DOHH2 (cell line): ENCODE measurements at regions not wholly inside any gene's neighbourhood (a gene's known extent, or its start where the extent isn't known, plus 50 kb on each side); places are given as distances from the start of the nearest gene placed in this dataset.
"Not testable (repeated sequence)": the region's sequence is repeated elsewhere in the genome, so short reads cannot be mapped to it uniquely, and the experiment has no call there.

Source experiments
- H3F3A ChIP-seq: fragments of 200-600 bp; sonication (generic), shearing (Covaris generic); 2 replicates; pipeline ENCODE4 v1.6.0; 2016; ENCODE audit warnings: antibody characterized with exemption, mild to moderate bottlenecking; ENCODE audit not compliant: control insufficient read depth, insufficient read depth
- H3K27ac ChIP-seq: fragments of 200-600 bp; sonication (generic); 2 replicates; pipeline ENCODE4 v1.5.1; 2014; ENCODE audit warnings: low read depth, mild to moderate bottlenecking, low read length, moderate library complexity
- H3K27me3 ChIP-seq: fragments of 200-600 bp; sonication (generic); 2 replicates; pipeline ENCODE4 v1.6.1; 2014; ENCODE audit warnings: mild to moderate bottlenecking, low read length, mixed read lengths; ENCODE audit not compliant: control insufficient read depth
- H3K36me3 ChIP-seq: fragments of 200-600 bp; sonication (generic); 2 replicates; pipeline ENCODE4 v1.6.1; 2014; ENCODE audit warnings: mild to moderate bottlenecking, low read length, moderate library complexity, mixed read lengths; ENCODE audit not compliant: control insufficient read depth
- H3K4me1 ChIP-seq: fragments of 200-600 bp; sonication (generic); 2 replicates; pipeline ENCODE4 v1.6.1; 2014; ENCODE audit warnings: mild to moderate bottlenecking, low read length, mixed read lengths; ENCODE audit not compliant: control insufficient read depth
- H3K4me2 ChIP-seq: fragments of 200-600 bp; sonication (generic); 2 replicates; pipeline ENCODE4 v1.6.0; 2014; ENCODE audit warnings: mild to moderate bottlenecking, low read length, moderate library complexity
- H3K4me3 ChIP-seq: fragments of 200-600 bp; sonication (generic); 2 replicates; pipeline ENCODE4 v1.5.1; 2014; ENCODE audit warnings: mild to moderate bottlenecking, low read length, mixed read lengths
- H3K79me2 ChIP-seq: fragments of 200-600 bp; sonication (generic); 2 replicates; pipeline ENCODE4 v1.6.1; 2014; ENCODE audit warnings: mild to moderate bottlenecking, low read length, mixed read lengths; ENCODE audit not compliant: control insufficient read depth
- H3K9me2 ChIP-seq: fragments of 200-600 bp; sonication (generic); replicated peaks from 2 replicates; pipeline ENCODE4 v1.6.1; 2014; ENCODE audit warnings: mild to moderate bottlenecking, low read length, mixed read lengths; ENCODE audit not compliant: control insufficient read depth
- H3K9me3 ChIP-seq: fragments of 200-600 bp; sonication (generic); 2 replicates; pipeline ENCODE4 v1.6.1; 2014; ENCODE audit warnings: antibody characterized with exemption, low read length, mixed read lengths; ENCODE audit not compliant: control insufficient read depth, insufficient read depth
- H4K20me1 ChIP-seq: fragments of 200-600 bp; sonication (generic); 2 replicates; pipeline ENCODE4 v1.6.0; 2014; ENCODE audit warnings: low read depth, mild to moderate bottlenecking, antibody characterized with exemption, low read length, moderate library complexity; ENCODE audit not compliant: control insufficient read depth, insufficient read depth
- CTCF ChIP-seq: fragments of 200-600 bp; sonication (generic); IDR thresholded peaks from one replicate; pipeline ENCODE4 v1.5.1; 2014; ENCODE audit warnings: antibody characterized with exemption, mild to moderate bottlenecking, low read depth, low read length; ENCODE audit not compliant: poor library complexity, severe bottlenecking
- EZH2phosphoT487 ChIP-seq: fragments of 200-600 bp; sonication (generic); IDR thresholded peaks from 2 replicates; pipeline ENCODE4 v1.6.1; 2017; ENCODE audit warnings: borderline replicate concordance, mild to moderate bottlenecking, antibody characterized with exemption, low read length, moderate library complexity, mixed read lengths

GRCh38 chr6:12546410-12547002 lies 170.1 kb upstream of the PHACTR1 start:
- TF ChIP-seq CTCF (no peak), EZH2phosphoT487 (no peak)
- Histone ChIP-seq H3K36me3 (no peaks in the 10 kb centered on the region), H3K4me2 (no peak overlapping the region), H3K79me2 (no peaks in the 10 kb centered on the region), H3F3A (no peaks in the 10 kb centered on the region), H4K20me1 (no peaks in the 10 kb centered on the region), H3K4me3 (no peak overlapping the region), H3K27ac (no peak overlapping the region), H3K4me1 (no peaks in the 10 kb centered on the region), H3K9me3 (no peaks in the 10 kb centered on the region), H3K27me3 (no peaks in the 10 kb centered on the region), H3K9me2 (no peaks in the 10 kb centered on the region)

GRCh38 chr6:12548526-12548925 lies 168.0 kb upstream of the PHACTR1 start:
- Histone ChIP-seq H3K27me3 (no peaks in the 10 kb centered on the region), H3K36me3 (no peaks in the 10 kb centered on the region), H3K9me2 (no peaks in the 10 kb centered on the region), H4K20me1 (no peaks in the 10 kb centered on the region), H3K27ac (no peak overlapping the region), H3F3A (no peaks in the 10 kb centered on the region), H3K79me2 (no peaks in the 10 kb centered on the region), H3K9me3 (no peaks in the 10 kb centered on the region), H3K4me3 (no peak overlapping the region), H3K4me2 (no peak overlapping the region), H3K4me1 (no peaks in the 10 kb centered on the region)
- TF ChIP-seq CTCF (no peak), EZH2phosphoT487 (no peak)

GRCh38 chr6:12549445-12549844 lies 167.1 kb upstream of the PHACTR1 start:
- H3K79me2 ChIP-seq, H3K9me2 ChIP-seq, H3K36me3 ChIP-seq, H4K20me1 ChIP-seq, H3K27ac ChIP-seq, H3F3A ChIP-seq, H3K4me3 ChIP-seq, H3K4me2 ChIP-seq, H3K9me3 ChIP-seq, H3K27me3 ChIP-seq, H3K4me1 ChIP-seq: not testable (repeated sequence)

- not testable (repeated sequence) for H3K4me3 ChIP-seq, H3K79me2 ChIP-seq, H3K27me3 ChIP-seq, H3K9me3 ChIP-seq, H3K27ac ChIP-seq, H3F3A ChIP-seq, H3K36me3 ChIP-seq, H3K9me2 ChIP-seq, H4K20me1 ChIP-seq, H3K4me1 ChIP-seq, H3K4me2 ChIP-seq
Measured at GRCh38 chr6:12554820-12555219, 161.7 kb upstream of the PHACTR1 start.
